ENCODE measurements at regions not wholly inside any gene's neighbourhood (a gene's known extent, or its start where the extent isn't known, plus 50 kb on each side); places are given as distances from the start of the nearest gene placed in this dataset.

DNA sequence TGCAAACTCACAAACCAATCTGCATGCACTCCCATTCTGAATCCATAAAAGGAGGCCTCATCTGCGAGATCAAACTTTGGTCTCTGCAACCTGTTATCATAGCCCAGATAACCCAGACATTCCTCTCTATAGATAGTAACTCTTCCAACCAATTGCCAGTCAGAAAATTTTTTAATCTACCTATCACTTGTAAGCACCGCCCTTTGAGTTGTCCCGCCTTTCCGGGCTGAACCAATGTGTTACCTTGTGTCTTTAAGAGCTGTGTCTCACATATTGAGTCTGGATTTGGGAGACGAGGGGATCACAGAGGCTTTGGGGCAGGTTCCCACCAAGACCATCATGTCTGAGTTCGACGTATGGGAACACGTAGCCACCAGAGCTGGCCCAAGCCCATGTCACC, 91.1 kb upstream of the PPP1R26 start:
- Histone ChIP-seq H3K79me2 (ENCODE audit: control insufficient read depth, insufficient read depth, low read length) (no peaks in the 10 kb centered on the region), H3K9ac (ENCODE audit: low read length) (no peak overlapping the region), H3K4me1 (ENCODE audit: control insufficient read depth in 2 of 2, insufficient read depth in 2 of 2, low read length in 2 of 2) (no peaks in the 10 kb centered on the region), H2AFZ (ENCODE audit: insufficient read depth, low read depth, low read length, poor library complexity, severe bottlenecking) (no peak overlapping the region), H3K27me3 (replicated peaks in 1 of 4; ENCODE audit: control extremely low read depth in 1 of 4, control insufficient read depth in 3 of 4, insufficient read depth in 4 of 4, low read length in 3 of 4) (no peaks in the 10 kb centered on the region), H3K9me3 (ENCODE audit: control extremely low read depth in 1 of 3, control insufficient read depth in 2 of 3, insufficient read depth in 1 of 3, low read length in 2 of 3) (peaks cover 0 to 5% (median 0%) of the 10 kb centered on the region in 3 donors), H4K20me1 (ENCODE audit: control insufficient read depth, insufficient read depth, low read length, poor library complexity, severe bottlenecking) (no peaks in the 10 kb centered on the region), H3K4me2 (replicated peaks; ENCODE audit: low read depth, low read length, poor library complexity, severe bottlenecking) (no peak overlapping the region), H3K4me3 (ENCODE audit: control extremely low read depth in 1 of 5, extremely low read depth in 1 of 5, insufficient read depth in 1 of 5, low read depth in 2 of 5, low read length in 4 of 5) (no peak overlapping the region), H3K36me3 (replicated peaks in 1 of 2; ENCODE audit: control extremely low read depth in 1 of 2, control insufficient read depth in 1 of 2, extremely low read depth in 1 of 2, insufficient read depth in 2 of 2, low read length in 1 of 2) (no peaks in the 10 kb centered on the region), H3K27ac (ENCODE audit: low read length in 2 of 2) (no peak overlapping the region)
- TF ChIP-seq, protein P1, sequence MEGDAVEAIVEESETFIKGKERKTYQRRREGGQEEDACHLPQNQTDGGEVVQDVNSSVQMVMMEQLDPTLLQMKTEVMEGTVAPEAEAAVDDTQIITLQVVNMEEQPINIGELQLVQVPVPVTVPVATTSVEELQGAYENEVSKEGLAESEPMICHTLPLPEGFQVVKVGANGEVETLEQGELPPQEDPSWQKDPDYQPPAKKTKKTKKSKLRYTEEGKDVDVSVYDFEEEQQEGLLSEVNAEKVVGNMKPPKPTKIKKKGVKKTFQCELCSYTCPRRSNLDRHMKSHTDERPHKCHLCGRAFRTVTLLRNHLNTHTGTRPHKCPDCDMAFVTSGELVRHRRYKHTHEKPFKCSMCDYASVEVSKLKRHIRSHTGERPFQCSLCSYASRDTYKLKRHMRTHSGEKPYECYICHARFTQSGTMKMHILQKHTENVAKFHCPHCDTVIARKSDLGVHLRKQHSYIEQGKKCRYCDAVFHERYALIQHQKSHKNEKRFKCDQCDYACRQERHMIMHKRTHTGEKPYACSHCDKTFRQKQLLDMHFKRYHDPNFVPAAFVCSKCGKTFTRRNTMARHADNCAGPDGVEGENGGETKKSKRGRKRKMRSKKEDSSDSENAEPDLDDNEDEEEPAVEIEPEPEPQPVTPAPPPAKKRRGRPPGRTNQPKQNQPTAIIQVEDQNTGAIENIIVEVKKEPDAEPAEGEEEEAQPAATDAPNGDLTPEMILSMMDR (IDR thresholded peaks at IDR 0.05): no peak
- TF ChIP-seq EZH2 (IDR thresholded peaks at IDR 0.05; ENCODE audit: borderline replicate concordance, insufficient read depth, low read depth, low read length, poor library complexity, severe bottlenecking): no peak
- intact Hi-C loops (cut with micrococcal nuclease): no loop called here
- Mint-ChIP-seq H3K27ac (no peak overlapping the region), H3K27me3 (no peaks in the 10 kb centered on the region), H3K9me3 (ENCODE audit: insufficient read depth) (no peaks in the 10 kb centered on the region), H3K4me1 (no peaks in the 10 kb centered on the region), H3K4me3 (no peak overlapping the region)
- ChIA-PET POLR2A (no interaction called here), CTCF (no interaction called here)
- no peak for ATAC-seq (ENCODE audit: low read depth)
- DNase-seq: no peak
- WGBS (ENCODE audit: insufficient coverage): 98% methylated on average over 7 of the region's 8 CpGs

DNA sequence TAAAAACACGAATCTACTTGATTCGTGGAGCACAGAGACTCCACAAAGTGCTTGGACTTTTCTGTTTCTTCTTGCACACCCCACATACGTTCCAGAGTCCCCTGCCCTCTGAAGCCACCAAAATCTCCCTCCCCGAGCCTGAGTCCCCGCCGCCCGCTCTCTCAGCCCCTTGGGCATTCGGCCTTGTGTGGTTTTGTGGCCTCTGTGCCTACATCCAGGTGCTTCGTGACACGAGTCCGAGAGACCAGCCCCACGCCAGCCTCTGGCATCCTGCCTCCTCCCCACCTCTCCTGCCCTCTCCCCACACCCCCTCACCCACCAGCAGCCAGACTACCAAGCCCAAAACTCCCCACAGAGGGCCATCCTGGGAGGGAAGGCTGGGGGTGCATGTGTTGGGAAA, 87.8 kb upstream of the PPP1R26 start:
- ATAC-seq (ENCODE audit: low read depth): no peak
- DNase-seq: no peak
- intact Hi-C loops (cut with micrococcal nuclease): no loop called here
- Mint-ChIP-seq H3K4me3 (no peak overlapping the region), H3K9me3 (ENCODE audit: insufficient read depth) (peaks cover 2% of the 10 kb centered on the region), H3K27me3 (no peaks in the 10 kb centered on the region), H3K27ac (no peak overlapping the region), H3K4me1 (no peaks in the 10 kb centered on the region)
- WGBS (ENCODE audit: insufficient coverage): 80% methylated on average over 8 of the region's 12 CpGs
- H3K9ac ChIP-seq (ENCODE audit: low read length): no peak overlapping the region
- ChIA-PET POLR2A (no interaction called here), CTCF (no interaction called here)
- H3K4me1 ChIP-seq (ENCODE audit: control insufficient read depth in 2 of 2, insufficient read depth in 2 of 2, low read length in 2 of 2): no peaks in the 10 kb centered on the region
- TF ChIP-seq, protein P1 (IDR thresholded peaks at IDR 0.05): no peak
- no peak for TF ChIP-seq EZH2 (IDR thresholded peaks at IDR 0.05; ENCODE audit: borderline replicate concordance, insufficient read depth, low read depth, low read length, poor library complexity, severe bottlenecking)
- H3K9me3 ChIP-seq (ENCODE audit: control extremely low read depth in 1 of 3, control insufficient read depth in 2 of 3, insufficient read depth in 1 of 3, low read length in 2 of 3): peaks cover 0 to 16% (median 0%) of the 10 kb centered on the region in 3 donors
- no peak overlapping the region for H3K4me2 ChIP-seq (replicated peaks; ENCODE audit: low read depth, low read length, poor library complexity, severe bottlenecking)
- no peaks in the 10 kb centered on the region for H4K20me1 ChIP-seq (ENCODE audit: control insufficient read depth, insufficient read depth, low read length, poor library complexity, severe bottlenecking)
- H3K36me3 ChIP-seq (replicated peaks in 1 of 2; ENCODE audit: control extremely low read depth in 1 of 2, control insufficient read depth in 1 of 2, extremely low read depth in 1 of 2, insufficient read depth in 2 of 2, low read length in 1 of 2): no peaks in the 10 kb centered on the region
- no peaks in the 10 kb centered on the region for H3K27me3 ChIP-seq (replicated peaks in 1 of 4; ENCODE audit: control extremely low read depth in 1 of 4, control insufficient read depth in 3 of 4, insufficient read depth in 4 of 4, low read length in 3 of 4)
- no peak overlapping the region for H3K27ac ChIP-seq (ENCODE audit: low read length in 2 of 2)
- H2AFZ ChIP-seq (ENCODE audit: insufficient read depth, low read depth, low read length, poor library complexity, severe bottlenecking): no peak overlapping the region
- H3K4me3 ChIP-seq (ENCODE audit: control extremely low read depth in 1 of 5, extremely low read depth in 1 of 5, insufficient read depth in 1 of 5, low read depth in 2 of 5, low read length in 4 of 5): no peak overlapping the region
- no peaks in the 10 kb centered on the region for H3K79me2 ChIP-seq (ENCODE audit: control insufficient read depth, insufficient read depth, low read length)
